Liver (tissue), 8 donors: ENCODE measurements at regions not wholly inside any gene's neighbourhood (a gene's known extent, or its start where the extent isn't known, plus 50 kb on each side); places are given as distances from the start of the nearest gene placed in this dataset.

ENCODE experiments used
- DNase-seq: peaks from one replicate; pipeline ENCODE4 v3.0.0-alpha.2; 2017; ENCODE audit warnings: low spot score
- H3K27ac ChIP-seq, 2 donors: one replicate each; pipeline ENCODE4 v1.7.0; 2013; ENCODE audit warnings: inconsistent platforms in 2 of 2, low read length in 2 of 2, control low read depth in 1 of 2, low read depth in 1 of 2, mild to moderate bottlenecking in 1 of 2
- H3K27me3 ChIP-seq, 4 donors: one replicate each; pipeline versions ENCODE4 v1.6.1 to v1.7.0; 2013; ENCODE audit warnings: low read length in 3 of 4, inconsistent platforms in 1 of 4, mild to moderate bottlenecking in 1 of 4, moderate library complexity in 1 of 4; ENCODE audit not compliant: control insufficient read depth in 4 of 4, insufficient read depth in 4 of 4
- H3K36me3 ChIP-seq, 4 donors: one replicate each; pipeline versions ENCODE4 v1.6.1 to v1.7.0; 2013; ENCODE audit warnings: low read length in 3 of 4, mild to moderate bottlenecking in 3 of 4, low read depth in 1 of 4, moderate library complexity in 1 of 4; ENCODE audit not compliant: control insufficient read depth in 4 of 4, insufficient read depth in 3 of 4
- H3K4me1 ChIP-seq, 4 donors: one replicate each; pipeline versions ENCODE4 v1.6.1 to v1.7.0; 2013; ENCODE audit warnings: low read length in 3 of 4, mild to moderate bottlenecking in 3 of 4, moderate library complexity in 1 of 4; ENCODE audit not compliant: control insufficient read depth in 4 of 4, insufficient read depth in 4 of 4
- H3K4me3 ChIP-seq, 3 donors: one replicate each; pipeline versions ENCODE4 v1.6.1 to v1.7.0; 2013; ENCODE audit warnings: low read length in 3 of 3, control low read depth in 1 of 3, low read depth in 1 of 3, mild to moderate bottlenecking in 1 of 3
- H3K9ac ChIP-seq, 2 donors: one replicate each; pipeline ENCODE4 v1.7.0; 2013; ENCODE audit warnings: low read length in 2 of 2, mild to moderate bottlenecking in 2 of 2, moderate library complexity in 2 of 2, control low read depth in 1 of 2, low read depth in 1 of 2
- H3K9me3 ChIP-seq, 4 donors: one replicate each; pipeline versions ENCODE4 v1.6.1 to v1.7.0; 2013; ENCODE audit warnings: low read length in 3 of 4; ENCODE audit not compliant: control insufficient read depth in 4 of 4
- ATF3 ChIP-seq: IDR thresholded peaks from 2 replicates; pipeline ENCODE4 v1.6.1; 2016; ENCODE audit warnings: antibody characterized with exemption
- CTCF ChIP-seq: fragments of 150-350 bp; IDR thresholded peaks from 2 replicates; pipeline ENCODE4 v1.5.1; 2017; ENCODE audit warnings: improper control_type of control experiment, low read depth, low read length; ENCODE audit not compliant: missing input control
- EGR1 ChIP-seq, 2 donors: IDR thresholded peaks; 2 replicates each; pipeline ENCODE4 v1.6.1; 2016 to 2018; ENCODE audit warnings: antibody characterized with exemption in 2 of 2, low read depth in 2 of 2
- FOXA1 ChIP-seq: IDR thresholded peaks from 2 replicates; pipeline ENCODE4 v1.6.1; 2016; ENCODE audit warnings: antibody characterized with exemption
- FOXA2 ChIP-seq: IDR thresholded peaks from 2 replicates; pipeline ENCODE4 v1.6.1; 2016; ENCODE audit warnings: antibody characterized with exemption
- GABPA ChIP-seq, 2 donors: IDR thresholded peaks in 1 of 2; conservative IDR thresholded peaks in 1 of 2; 2 replicates each; pipeline ENCODE4 v1.6.1; 2016; ENCODE audit warnings: antibody characterized with exemption in 2 of 2, mild to moderate bottlenecking in 1 of 2, moderate library complexity in 1 of 2
- HNF4A ChIP-seq, 2 donors: conservative IDR thresholded peaks; 2 replicates each; pipeline ENCODE4 v1.6.1; 2016; ENCODE audit warnings: antibody characterized with exemption in 2 of 2, mild to moderate bottlenecking in 2 of 2
- HNF4G ChIP-seq: IDR thresholded peaks from 2 replicates; pipeline ENCODE4 v1.6.1; 2016; ENCODE audit warnings: antibody characterized with exemption
- MAX ChIP-seq: IDR thresholded peaks from 2 replicates; pipeline ENCODE4 v1.6.1; 2016; ENCODE audit warnings: antibody characterized with exemption
- NR2F2 ChIP-seq: IDR thresholded peaks from 2 replicates; pipeline ENCODE4 v1.6.1; 2016; ENCODE audit warnings: antibody characterized with exemption
- RAD21 ChIP-seq, 2 donors: IDR thresholded peaks; 2 replicates each; pipeline ENCODE4 v1.6.1; 2016; ENCODE audit warnings: antibody characterized with exemption in 2 of 2, mild to moderate bottlenecking in 2 of 2
- RXRA ChIP-seq, 2 donors: IDR thresholded peaks; 2 replicates each; pipeline ENCODE4 v1.6.1; 2017 to 2018; ENCODE audit warnings: antibody characterized with exemption in 2 of 2, mild to moderate bottlenecking in 1 of 2
- SP1 ChIP-seq: IDR thresholded peaks from 2 replicates; pipeline ENCODE4 v1.6.1; 2018; ENCODE audit warnings: antibody characterized with exemption, mild to moderate bottlenecking
- TAF1 ChIP-seq: conservative IDR thresholded peaks from 2 replicates; pipeline ENCODE4 v1.6.1; 2016; ENCODE audit warnings: antibody characterized with exemption, mild to moderate bottlenecking
- WGBS: extraction: QIAGEN DNeasy Blood & Tissue Kit; methylation state at CpG from one replicate; pipeline ENCODE4 v1.1.7; 2013; 5-methylcytosine and 5-hydroxymethylcytosine counted together
- TF ChIP-seq, protein P1 (sequence below): IDR thresholded peaks from 2 replicates; pipeline ENCODE4 v1.6.1; 2016; ENCODE audit warnings: antibody characterized with exemption, mild to moderate bottlenecking
- donor health status: healthy.
- donor health status: healthy.
- donor health status: healthy.
- donor health status: healthy.
- donor health status: healthy.

DNA sequence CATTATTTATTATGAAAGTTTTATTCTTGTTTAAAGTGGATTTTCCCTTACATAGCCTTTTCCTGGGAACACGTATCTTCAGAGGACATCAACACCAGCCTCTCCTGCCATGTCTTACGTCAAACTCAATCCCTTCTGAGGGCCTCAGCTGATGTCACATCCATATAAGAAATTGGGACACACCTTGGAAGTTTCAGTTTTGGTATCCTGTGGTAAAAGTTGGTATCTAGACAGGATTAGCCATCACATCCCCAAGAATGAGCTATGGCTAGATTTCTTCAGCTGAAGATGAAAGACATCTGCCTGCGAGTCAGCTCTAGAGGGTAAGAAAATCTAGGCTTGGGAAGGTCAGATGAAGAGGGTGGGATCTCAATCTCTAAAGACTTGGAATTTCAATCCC, 75.8 kb upstream of the ZNF516 start:
- no peak for TF ChIP-seq RXRA (IDR thresholded peaks at IDR 0.05)
- no peak for TF ChIP-seq CTCF
- TF ChIP-seq FOXA2: no peak
- TF ChIP-seq RAD21 (IDR thresholded peaks at IDR 0.05): no peak
- no peak for TF ChIP-seq FOXA1
- TF ChIP-seq MAX: no peak
- TF ChIP-seq SP1: no peak
- no peak for TF ChIP-seq EGR1 (IDR thresholded peaks at IDR 0.05; ENCODE audit: low read depth in 2 of 2)
- TF ChIP-seq TAF1: no peak
- no peak for TF ChIP-seq HNF4A (conservative IDR thresholded peaks at IDR 0.05)
- TF ChIP-seq, protein P1, sequence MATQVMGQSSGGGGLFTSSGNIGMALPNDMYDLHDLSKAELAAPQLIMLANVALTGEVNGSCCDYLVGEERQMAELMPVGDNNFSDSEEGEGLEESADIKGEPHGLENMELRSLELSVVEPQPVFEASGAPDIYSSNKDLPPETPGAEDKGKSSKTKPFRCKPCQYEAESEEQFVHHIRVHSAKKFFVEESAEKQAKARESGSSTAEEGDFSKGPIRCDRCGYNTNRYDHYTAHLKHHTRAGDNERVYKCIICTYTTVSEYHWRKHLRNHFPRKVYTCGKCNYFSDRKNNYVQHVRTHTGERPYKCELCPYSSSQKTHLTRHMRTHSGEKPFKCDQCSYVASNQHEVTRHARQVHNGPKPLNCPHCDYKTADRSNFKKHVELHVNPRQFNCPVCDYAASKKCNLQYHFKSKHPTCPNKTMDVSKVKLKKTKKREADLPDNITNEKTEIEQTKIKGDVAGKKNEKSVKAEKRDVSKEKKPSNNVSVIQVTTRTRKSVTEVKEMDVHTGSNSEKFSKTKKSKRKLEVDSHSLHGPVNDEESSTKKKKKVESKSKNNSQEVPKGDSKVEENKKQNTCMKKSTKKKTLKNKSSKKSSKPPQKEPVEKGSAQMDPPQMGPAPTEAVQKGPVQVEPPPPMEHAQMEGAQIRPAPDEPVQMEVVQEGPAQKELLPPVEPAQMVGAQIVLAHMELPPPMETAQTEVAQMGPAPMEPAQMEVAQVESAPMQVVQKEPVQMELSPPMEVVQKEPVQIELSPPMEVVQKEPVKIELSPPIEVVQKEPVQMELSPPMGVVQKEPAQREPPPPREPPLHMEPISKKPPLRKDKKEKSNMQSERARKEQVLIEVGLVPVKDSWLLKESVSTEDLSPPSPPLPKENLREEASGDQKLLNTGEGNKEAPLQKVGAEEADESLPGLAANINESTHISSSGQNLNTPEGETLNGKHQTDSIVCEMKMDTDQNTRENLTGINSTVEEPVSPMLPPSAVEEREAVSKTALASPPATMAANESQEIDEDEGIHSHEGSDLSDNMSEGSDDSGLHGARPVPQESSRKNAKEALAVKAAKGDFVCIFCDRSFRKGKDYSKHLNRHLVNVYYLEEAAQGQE: no peak
- TF ChIP-seq HNF4G: no peak
- TF ChIP-seq NR2F2: no peak
- TF ChIP-seq ATF3: no peak
- Histone ChIP-seq H3K36me3 (no peaks in the 10 kb centered on the region), H3K27me3 (no peaks in the 10 kb centered on the region), H3K4me1 (peaks cover 0 to 6% (median 1%) of the 10 kb centered on the region in 4 donors), H3K9ac (no peak overlapping the region), H3K9me3 (no peaks in the 10 kb centered on the region), H3K27ac (no peak overlapping the region), H3K4me3 (no peak overlapping the region)
- WGBS: 97% methylated on average over 3 of the region's 3 CpGs
- DNase-seq: no peak

- TF ChIP-seq, protein P1: no peak
- TF ChIP-seq GABPA (IDR thresholded peaks at IDR 0.05 in 1 of 2, conservative IDR thresholded peaks at IDR 0.05 in 1 of 2): no peak
- TF ChIP-seq CTCF: no peak
- H3K27ac ChIP-seq: no peak overlapping the region
- H3K9me3 ChIP-seq: no peaks in the 10 kb centered on the region
- H3K36me3 ChIP-seq: no peaks in the 10 kb centered on the region
- no peak overlapping the region for H3K4me3 ChIP-seq
- H3K4me1 ChIP-seq: peaks cover 0 to 17% (median 1%) of the 10 kb centered on the region in 4 donors
- no peak for DNase-seq
- WGBS: 90% methylated on average over 15 of the region's 15 CpGs
- no peaks in the 10 kb centered on the region for H3K27me3 ChIP-seq
- no peak overlapping the region for H3K9ac ChIP-seq
Measured at GRCh38 chr18:76569644-76570419, 74.8 kb upstream of the ZNF516 start.
